HEK293T (cell line): ENCODE measurements at regions not wholly inside any gene's neighbourhood (a gene's known extent, or its start where the extent isn't known, plus 50 kb on each side); places are given as distances from the start of the nearest gene placed in this dataset.

Source experiments
- CTCF ChIA-PET: fragments of 350-600 bp; formaldehyde crosslinking; extraction: SDS; loops from one replicate; lab custom pipeline; 2021; ENCODE audit warnings: antibody characterized with exemption, inconsistent platforms; lab: Yijun Ruan, JAX
- POLR2A ChIA-PET: fragments of 350-600 bp; formaldehyde crosslinking; extraction: SDS; loops from one replicate; lab custom pipeline; 2020; ENCODE audit warnings: antibody characterized with exemption, inconsistent platforms; lab: Yijun Ruan, JAX
- DNase-seq: peaks from one replicate; pipeline ENCODE4 v3.0.0; 2012; ENCODE audit warnings: mixed read lengths; ENCODE audit errors: extremely low spot score
- ARNT ChIP-seq: fragments of 450-650 bp; IDR thresholded peaks from 2 replicates; pipeline ENCODE4 v1.6.1; 2017; ENCODE audit warnings: mild to moderate bottlenecking
- BHLHE40 ChIP-seq: fragments of 450-650 bp; IDR thresholded peaks from 2 replicates; pipeline ENCODE4 v1.6.1; 2016; ENCODE audit warnings: mild to moderate bottlenecking, moderate library complexity, borderline replicate concordance
- CTBP1 ChIP-seq: fragments of 450-650 bp; IDR thresholded peaks from 2 replicates; pipeline ENCODE4 v1.6.1; 2016; ENCODE audit warnings: borderline replicate concordance
- ELF4 ChIP-seq: fragments of 450-650 bp; IDR thresholded peaks from 2 replicates; pipeline ENCODE4 v1.6.1; 2017; ENCODE audit warnings: antibody characterized with exemption
- FOXA1 ChIP-seq: fragments of 450-650 bp; IDR thresholded peaks from 2 replicates; pipeline ENCODE4 v1.6.1; 2016; ENCODE audit warnings: mild to moderate bottlenecking
- FOXK2 ChIP-seq: fragments of 450-650 bp; IDR thresholded peaks from 2 replicates; pipeline ENCODE4 v1.6.1; 2016; ENCODE audit warnings: mild to moderate bottlenecking
- FOXM1 ChIP-seq: fragments of 450-650 bp; IDR thresholded peaks from 2 replicates; pipeline ENCODE4 v1.6.1; 2017; ENCODE audit warnings: mild to moderate bottlenecking, borderline replicate concordance
- HDGF ChIP-seq: fragments of 450-650 bp; IDR thresholded peaks from 2 replicates; pipeline ENCODE4 v1.6.1; 2017; ENCODE audit warnings: antibody characterized with exemption, borderline replicate concordance
- L3MBTL2 ChIP-seq: fragments of 450-650 bp; conservative IDR thresholded peaks from 2 replicates; pipeline ENCODE4 v1.6.1; 2016; ENCODE audit warnings: mild to moderate bottlenecking
- LEF1 ChIP-seq: fragments of 450-650 bp; IDR thresholded peaks from 2 replicates; pipeline ENCODE4 v1.6.1; 2017; ENCODE audit warnings: mild to moderate bottlenecking, borderline replicate concordance
- NFRKB ChIP-seq: fragments of 450-650 bp; IDR thresholded peaks from 2 replicates; pipeline ENCODE4 v1.6.1; 2016; ENCODE audit warnings: mild to moderate bottlenecking, moderate library complexity
- SP1 ChIP-seq: fragments of 450-650 bp; IDR thresholded peaks from 2 replicates; pipeline ENCODE4 v1.6.1; 2017
- SUZ12 ChIP-seq: fragments of 450-650 bp; IDR thresholded peaks from 2 replicates; pipeline ENCODE4 v1.6.1; 2016; ENCODE audit warnings: mild to moderate bottlenecking
- TARDBP ChIP-seq: fragments of 450-650 bp; IDR thresholded peaks from 2 replicates; pipeline ENCODE4 v1.6.1; 2016
- ZNF384 ChIP-seq: fragments of 450-650 bp; IDR thresholded peaks from 2 replicates; pipeline ENCODE4 v1.6.1; 2016
- TF ChIP-seq, protein P1 (sequence below): fragments of 450-650 bp; IDR thresholded peaks from 2 replicates; pipeline ENCODE4 v1.6.1; 2016

DNA sequence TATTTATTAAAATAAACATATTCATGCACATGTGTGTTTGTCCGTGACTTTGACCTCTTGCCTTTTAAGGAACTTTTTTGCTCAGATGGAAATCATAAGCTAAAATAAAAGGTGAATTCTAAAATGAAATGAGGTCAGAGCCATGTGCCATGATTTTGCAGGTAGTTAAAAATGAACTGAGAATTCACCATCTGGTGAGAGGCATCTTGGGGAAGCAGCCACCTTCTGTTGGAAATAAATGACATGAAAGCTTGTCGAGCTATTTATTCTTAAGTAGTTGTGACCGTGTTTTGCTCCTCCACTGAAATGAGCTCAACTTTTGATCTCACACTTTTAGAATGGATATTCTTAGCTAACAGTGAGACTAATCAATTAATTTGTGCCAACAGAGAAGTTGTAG is 56.8 kb upstream of the CNOT2 start:
- POLR2A ChIA-PET, result no interaction called here
- DNase-seq, result no peak
- CTCF ChIA-PET, result no interaction called here
- no peak for TF ChIP-seq LEF1
- TF ChIP-seq SUZ12, result no peak
- no peak for TF ChIP-seq BHLHE40
- TF ChIP-seq, protein P1, sequence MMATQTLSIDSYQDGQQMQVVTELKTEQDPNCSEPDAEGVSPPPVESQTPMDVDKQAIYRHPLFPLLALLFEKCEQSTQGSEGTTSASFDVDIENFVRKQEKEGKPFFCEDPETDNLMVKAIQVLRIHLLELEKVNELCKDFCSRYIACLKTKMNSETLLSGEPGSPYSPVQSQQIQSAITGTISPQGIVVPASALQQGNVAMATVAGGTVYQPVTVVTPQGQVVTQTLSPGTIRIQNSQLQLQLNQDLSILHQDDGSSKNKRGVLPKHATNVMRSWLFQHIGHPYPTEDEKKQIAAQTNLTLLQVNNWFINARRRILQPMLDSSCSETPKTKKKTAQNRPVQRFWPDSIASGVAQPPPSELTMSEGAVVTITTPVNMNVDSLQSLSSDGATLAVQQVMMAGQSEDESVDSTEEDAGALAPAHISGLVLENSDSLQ, result no peak
- TF ChIP-seq FOXA1, result no peak
- TF ChIP-seq ARNT, result no peak
- TF ChIP-seq CTBP1, result no peak
- no peak for TF ChIP-seq SP1
- no peak for TF ChIP-seq TARDBP
- no peak for TF ChIP-seq ELF4
- no peak for TF ChIP-seq FOXK2
- no peak for TF ChIP-seq NFRKB
- TF ChIP-seq ZNF384, result no peak
- TF ChIP-seq L3MBTL2, result no peak
- no peak for TF ChIP-seq HDGF
- TF ChIP-seq FOXM1, result no peak

DNA sequence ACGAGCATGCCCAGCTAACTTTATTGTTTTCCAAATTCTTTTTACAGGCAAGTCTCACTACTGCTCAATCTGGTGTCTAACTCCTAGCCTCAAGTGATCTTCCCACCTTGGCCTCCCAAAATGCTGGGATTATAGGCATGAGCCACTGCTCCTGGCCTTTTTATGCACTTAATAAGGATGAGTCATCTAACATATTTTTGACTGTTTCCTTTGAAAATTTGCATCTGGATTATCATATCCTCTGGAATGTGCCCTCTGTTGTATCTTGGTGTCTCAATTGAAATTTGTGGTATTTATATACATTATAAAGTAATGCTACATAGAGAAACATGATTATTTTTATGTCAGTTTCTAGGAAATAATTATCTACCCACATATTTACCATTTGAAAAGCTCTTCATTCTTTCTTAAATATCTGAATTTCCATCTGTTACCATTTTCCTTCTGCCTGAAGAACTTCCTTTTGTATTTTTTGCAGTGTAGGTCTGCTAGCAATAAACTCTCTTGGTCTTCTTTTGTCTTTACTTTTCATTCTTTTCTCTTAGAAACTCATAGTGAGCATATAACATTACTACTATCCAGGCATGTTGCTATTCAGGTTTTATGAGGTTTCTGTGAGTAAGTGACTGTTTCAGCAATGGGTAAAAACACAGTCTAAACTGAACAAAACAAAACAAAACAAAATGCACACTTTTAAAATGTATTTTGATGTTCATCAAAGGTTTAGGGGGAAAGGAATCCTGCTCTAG is 52.8 kb upstream of the CNOT2 start:
- no peak for DNase-seq
- TF ChIP-seq L3MBTL2, result no peak
- TF ChIP-seq HDGF, result no peak
- TF ChIP-seq FOXK2, result no peak
- no peak for TF ChIP-seq FOXM1
- TF ChIP-seq SUZ12, result no peak
- no peak for TF ChIP-seq TARDBP
- no peak for TF ChIP-seq NFRKB
- no peak for TF ChIP-seq LEF1
- no peak for TF ChIP-seq ARNT
- no peak for TF ChIP-seq FOXA1
- TF ChIP-seq BHLHE40, result no peak
- TF ChIP-seq SP1, result no peak
- no peak for TF ChIP-seq ELF4
- no peak for TF ChIP-seq CTBP1
- TF ChIP-seq, protein P1, result no peak
- TF ChIP-seq ZNF384, result no peak
- POLR2A ChIA-PET, result no interaction called here
- CTCF ChIA-PET, result no interaction called here
